Effector memory CD8-positive, alpha-beta T cell (primary cell): ENCODE measurements at regions not wholly inside any gene's neighbourhood (a gene's known extent, or its start where the extent isn't known, plus 50 kb on each side); places are given as distances from the start of the nearest gene placed in this dataset.
"Not testable (repeated sequence)": the region's sequence is repeated elsewhere in the genome, so short reads cannot be mapped to it uniquely, and the experiment has no call there.

Experiments
- ATAC-seq: fragments of 150-1000 bp; cut with Tn5 transposase; replicated peaks from 2 replicates; pipeline ENCODE4 v1.10.0; 2021; ENCODE audit warnings: mild to moderate bottlenecking, moderate library complexity
- DNase-seq, 3 experiments: peaks; one replicate each; pipeline ENCODE4 v3.0.0; 2021
- H3K27ac Mint-ChIP-seq, 2 donors: one replicate each; pipeline ENCODE4 v1.8.0; 2022; ENCODE audit warnings: mild to moderate bottlenecking in 2 of 2, mixed read lengths in 2 of 2, moderate library complexity in 2 of 2
- H3K27me3 Mint-ChIP-seq, 2 donors: one replicate each; pipeline ENCODE4 v1.8.0; 2022; ENCODE audit warnings: mixed read lengths in 2 of 2
- H3K36me3 Mint-ChIP-seq: one replicate; pipeline ENCODE4 v1.8.0; 2022; ENCODE audit warnings: mild to moderate bottlenecking, moderate library complexity, mixed read lengths; ENCODE audit not compliant: insufficient read depth
- H3K4me1 Mint-ChIP-seq, 2 donors: one replicate each; pipeline ENCODE4 v1.8.0; 2022; ENCODE audit warnings: low read depth in 2 of 2, mixed read lengths in 2 of 2
- H3K4me3 Mint-ChIP-seq, 2 donors: one replicate each; pipeline ENCODE4 v1.8.0; 2022; ENCODE audit warnings: mild to moderate bottlenecking in 2 of 2, mixed read lengths in 2 of 2, moderate library complexity in 2 of 2
- H3K9me3 Mint-ChIP-seq, 2 donors: one replicate each; pipeline ENCODE4 v1.8.0; 2022; ENCODE audit warnings: mixed read lengths in 2 of 2

GRCh38 chr2:239869272-239870155, 155.6 kb downstream of the NDUFA10 start:
- Mint-ChIP-seq H3K36me3 (no peaks in the 10 kb centered on the region), H3K9me3 (no peaks in the 10 kb centered on the region), H3K27me3 (peaks cover 6 to 8% of the 10 kb centered on the region in 2 donors), H3K4me1 (peaks cover 0 to under 1% of the 10 kb centered on the region in 2 donors), H3K4me3 (no peak overlapping the region), H3K27ac (no peak overlapping the region)
- ATAC-seq (no peak), DNase-seq (no peak)

- Mint-ChIP-seq H3K27me3 (no peaks in the 10 kb centered on the region), H3K4me1 (no peaks in the 10 kb centered on the region), H3K27ac (no peak overlapping the region), H3K4me3 (no peak overlapping the region), H3K36me3 (no peaks in the 10 kb centered on the region), H3K9me3 (no peaks in the 10 kb centered on the region)
- ATAC-seq, result no peak
- no peak for DNase-seq
Measured at GRCh38 chr2:239868556-239869181, 156.5 kb downstream of the NDUFA10 start.

- Mint-ChIP-seq H3K4me3 (no peak overlapping the region), H3K9me3 (no peaks in the 10 kb centered on the region), H3K4me1 (peaks cover 2% of the 10 kb centered on the region in 2 donors), H3K27ac (no peak overlapping the region), H3K36me3 (no peaks in the 10 kb centered on the region), H3K27me3 (no peaks in the 10 kb centered on the region)
- ATAC-seq, result no peak
- no peak for DNase-seq
Measured at GRCh38 chr2:239866778-239867177, 158.4 kb downstream of the NDUFA10 start.

- H3K4me3 Mint-ChIP-seq, result no peak overlapping the region
- no peaks in the 10 kb centered on the region for H3K27me3 Mint-ChIP-seq
- no peaks in the 10 kb centered on the region for H3K36me3 Mint-ChIP-seq
- H3K9me3 Mint-ChIP-seq, result no peaks in the 10 kb centered on the region
- no peak overlapping the region for H3K27ac Mint-ChIP-seq
- ATAC-seq (no peak), DNase-seq (no peak)
- H3K4me1 Mint-ChIP-seq, result peaks cover 5 to 6% of the 10 kb centered on the region in 2 donors
Measured at GRCh38 chr2:239866350-239866749, 158.8 kb downstream of the NDUFA10 start.

- H3K27ac Mint-ChIP-seq, H3K4me1 Mint-ChIP-seq, H3K27me3 Mint-ChIP-seq, H3K9me3 Mint-ChIP-seq, H3K4me3 Mint-ChIP-seq, DNase-seq, ATAC-seq, H3K36me3 Mint-ChIP-seq: not testable (repeated sequence)
Measured at GRCh38 chr2:239865856-239866255, 159.3 kb downstream of the NDUFA10 start.

- DNase-seq (no peak), ATAC-seq (no peak)
- Mint-ChIP-seq H3K27me3 (no peaks in the 10 kb centered on the region), H3K36me3 (no peaks in the 10 kb centered on the region), H3K4me3 (no peak overlapping the region), H3K4me1 (peaks cover 5 to 6% of the 10 kb centered on the region in 2 donors), H3K9me3 (no peaks in the 10 kb centered on the region), H3K27ac (no peak overlapping the region)
Measured at GRCh38 chr2:239865059-239865639, 160.0 kb downstream of the NDUFA10 start.

GRCh38 chr2:239864247-239865058, 160.7 kb downstream of the NDUFA10 start:
- H3K27me3 Mint-ChIP-seq, result no peaks in the 10 kb centered on the region
- no peaks in the 10 kb centered on the region for H3K9me3 Mint-ChIP-seq
- H3K36me3 Mint-ChIP-seq, result no peaks in the 10 kb centered on the region
- H3K4me1 Mint-ChIP-seq, result peaks cover 5 to 6% of the 10 kb centered on the region in 2 donors
- H3K4me3 Mint-ChIP-seq, result no peak overlapping the region
- H3K27ac Mint-ChIP-seq, result no peak overlapping the region
- DNase-seq (no peak), ATAC-seq (no peak)

GRCh38 chr2:239862613-239863012, 162.5 kb downstream of the NDUFA10 start:
- no peaks in the 10 kb centered on the region for H3K36me3 Mint-ChIP-seq
- peaks cover 5 to 6% of the 10 kb centered on the region in 2 donors for H3K4me1 Mint-ChIP-seq
- H3K27ac Mint-ChIP-seq, result no peak overlapping the region
- no peak overlapping the region for H3K4me3 Mint-ChIP-seq
- peaks cover 10 to 14% of the 10 kb centered on the region in 2 donors for H3K27me3 Mint-ChIP-seq
- no peaks in the 10 kb centered on the region for H3K9me3 Mint-ChIP-seq
- DNase-seq (no peak), ATAC-seq (no peak)

GRCh38 chr2:239858179-239858578, 167.0 kb downstream of the NDUFA10 start:
- Mint-ChIP-seq H3K4me1 (peaks cover 5 to 6% of the 10 kb centered on the region in 2 donors), H3K27me3 (peaks cover 39 to 51% of the 10 kb centered on the region in 2 donors), H3K4me3 (no peak overlapping the region), H3K9me3 (no peaks in the 10 kb centered on the region), H3K27ac (no peak overlapping the region), H3K36me3 (no peaks in the 10 kb centered on the region)
- ATAC-seq (no peak), DNase-seq (no peak)

- Mint-ChIP-seq H3K4me3 (no peak overlapping the region), H3K36me3 (no peaks in the 10 kb centered on the region), H3K27ac (no peak overlapping the region), H3K27me3 (peaks cover 39 to 53% of the 10 kb centered on the region in 2 donors), H3K9me3 (no peaks in the 10 kb centered on the region), H3K4me1 (peaks cover 5 to 6% of the 10 kb centered on the region in 2 donors)
- DNase-seq, result no peak
- no peak for ATAC-seq
Measured at GRCh38 chr2:239857591-239857990, 167.6 kb downstream of the NDUFA10 start.

- H3K36me3 Mint-ChIP-seq, result no peaks in the 10 kb centered on the region
- no peak for ATAC-seq
Measured at GRCh38 chr2:239856620-239857285, 168.4 kb downstream of the NDUFA10 start.

GRCh38 chr2:239855863-239856587, 169.1 kb downstream of the NDUFA10 start:
- DNase-seq (no peak), ATAC-seq (no peak)
- H3K36me3 Mint-ChIP-seq, result no peaks in the 10 kb centered on the region
- H3K4me1 Mint-ChIP-seq, result no peaks in the 10 kb centered on the region
- no peak overlapping the region for H3K4me3 Mint-ChIP-seq
- H3K27ac Mint-ChIP-seq, result no peak overlapping the region
- H3K27me3 Mint-ChIP-seq, result peaks cover 49 to 69% of the 10 kb centered on the region in 2 donors
- peaks cover 3 to 7% of the 10 kb centered on the region in 2 donors for H3K9me3 Mint-ChIP-seq

More at GRCh38 chr2:239856620-239857285, 168.4 kb downstream of the NDUFA10 start:
- no peak overlapping the region for H3K27ac Mint-ChIP-seq
- no peak overlapping the region for H3K4me3 Mint-ChIP-seq
- H3K4me1 Mint-ChIP-seq, result peaks cover 3 to 4% of the 10 kb centered on the region in 2 donors
- no peaks in the 10 kb centered on the region for H3K9me3 Mint-ChIP-seq
- DNase-seq, result no peak
- H3K27me3 Mint-ChIP-seq, result peaks cover 42 to 61% of the 10 kb centered on the region in 2 donors
